ENCODE measurements at regions not wholly inside any gene's neighbourhood (a gene's known extent, or its start where the extent isn't known, plus 50 kb on each side); places are given as distances from the start of the nearest gene placed in this dataset.
"Not testable (repeated sequence)": the region's sequence is repeated elsewhere in the genome, so short reads cannot be mapped to it uniquely, and the experiment has no call there.

GRCh38 chr4:149983931-149984330, 94.3 kb upstream of the DCLK2 start:
- no peak for DNase-seq (ENCODE audit: low read depth in 1 of 2, low spot score in 1 of 2)

GRCh38 chr4:149985981-149986380, 92.3 kb upstream of the DCLK2 start:
- DNase-seq (ENCODE audit: low read depth in 1 of 2, low spot score in 1 of 2), result no peak

GRCh38 chr4:149986917-149987316, 91.3 kb upstream of the DCLK2 start:
- DNase-seq (ENCODE audit: low read depth in 1 of 2, low spot score in 1 of 2), result no peak

- no peak for DNase-seq (ENCODE audit: low read depth in 1 of 2, low spot score in 1 of 2)
These were observed 90.7 kb upstream of the DCLK2 start for GRCh38 chr4:149987330-149988086.

- no peak for DNase-seq (ENCODE audit: low read depth in 1 of 2, low spot score in 1 of 2)
These were observed 90.2 kb upstream of the DCLK2 start for GRCh38 chr4:149988087-149988410.

- DNase-seq (ENCODE audit: low read depth in 1 of 2, low spot score in 1 of 2), result no peak
These were observed 85.2 kb upstream of the DCLK2 start for GRCh38 chr4:149993030-149993429.

- DNase-seq (ENCODE audit: low read depth in 1 of 2, low spot score in 1 of 2), result no peak
These were observed 83.0 kb upstream of the DCLK2 start for GRCh38 chr4:149995134-149995756.

GRCh38 chr4:149997881-149998421, 80.3 kb upstream of the DCLK2 start:
- DNase-seq (ENCODE audit: low read depth in 1 of 2, low spot score in 1 of 2), result no peak

GRCh38 chr4:149999485-150000074, 78.7 kb upstream of the DCLK2 start:
- DNase-seq (ENCODE audit: low read depth in 1 of 2, low spot score in 1 of 2), result no peak

- DNase-seq (ENCODE audit: low read depth in 1 of 2, low spot score in 1 of 2), result no peak
These were observed 76.4 kb upstream of the DCLK2 start for GRCh38 chr4:150001815-150002214.

GRCh38 chr4:150002561-150002960, 75.7 kb upstream of the DCLK2 start:
- DNase-seq (ENCODE audit: low read depth in 1 of 2, low spot score in 1 of 2), result no peak

GRCh38 chr4:150004481-150004880, 73.8 kb upstream of the DCLK2 start:
- DNase-seq (ENCODE audit: low read depth in 1 of 2, low spot score in 1 of 2), result no peak

GRCh38 chr4:150005537-150005936, 72.7 kb upstream of the DCLK2 start:
- no peak for DNase-seq (ENCODE audit: low read depth in 1 of 2, low spot score in 1 of 2)

- no peak for DNase-seq (ENCODE audit: low read depth in 1 of 2, low spot score in 1 of 2)
These were observed 72.0 kb upstream of the DCLK2 start for GRCh38 chr4:150006197-150006596.

- DNase-seq (ENCODE audit: low read depth in 1 of 2, low spot score in 1 of 2), result no peak
These were observed 70.7 kb upstream of the DCLK2 start for GRCh38 chr4:150007512-150007911.

GRCh38 chr4:150008546-150008945, 69.7 kb upstream of the DCLK2 start:
- DNase-seq (ENCODE audit: low read depth in 1 of 2, low spot score in 1 of 2), result no peak

- no peak for DNase-seq (ENCODE audit: low read depth in 1 of 2, low spot score in 1 of 2)
These were observed 68.7 kb upstream of the DCLK2 start for GRCh38 chr4:150009533-150009932.

- DNase-seq (ENCODE audit: low read depth in 1 of 2, low spot score in 1 of 2), result no peak
These were observed 67.6 kb upstream of the DCLK2 start for GRCh38 chr4:150010525-150011126.

GRCh38 chr4:150012851-150013360, 65.3 kb upstream of the DCLK2 start:
- DNase-seq (ENCODE audit: low read depth in 1 of 2, low spot score in 1 of 2), result no peak

GRCh38 chr4:150015910-150016309, 62.3 kb upstream of the DCLK2 start:
- not testable (repeated sequence) for DNase-seq (ENCODE audit: low read depth in 1 of 2, low spot score in 1 of 2)

GRCh38 chr4:150016621-150017020, 61.6 kb upstream of the DCLK2 start:
- DNase-seq (ENCODE audit: low read depth in 1 of 2, low spot score in 1 of 2), result not testable (repeated sequence)

GRCh38 chr4:150018257-150018656, 60.0 kb upstream of the DCLK2 start:
- no peak for DNase-seq (ENCODE audit: low read depth in 1 of 2, low spot score in 1 of 2)

All from activated T-helper 1 cell treated with anti-CD3 and anti-CD28 coated beads, Interleukin-2, amount 50 U/mL, for 16 hours (primary cell).